H1 (cell line): ENCODE measurements at regions not wholly inside any gene's neighbourhood (a gene's known extent, or its start where the extent isn't known, plus 50 kb on each side); places are given as distances from the start of the nearest gene placed in this dataset.
A peak's percentile ranks its signal among the peaks of the same experiment; 100 is the strongest.

Experiments used
- CTCF ChIA-PET: fragments of 300-600 bp; sonication (Branson Sonifier 250); formaldehyde crosslinking; loops from one replicate; lab custom pipeline; 2021; ENCODE audit not compliant: partially characterized antibody; lab: Charles Lee
- POLR2A ChIA-PET: fragments of 300-600 bp; sonication (Branson Sonifier 250); formaldehyde crosslinking; loops from one replicate; lab custom pipeline; 2021; ENCODE audit warnings: inconsistent platforms; ENCODE audit not compliant: partially characterized antibody; lab: Charles Lee
- DNase-seq, 2 experiments: peaks; one replicate each; pipeline versions ENCODE4 v3.0.0 to v3.0.0-alpha.2; 2010 to 2022; ENCODE audit warnings: low spot score in 2 of 2, low read depth in 1 of 2, mixed read lengths in 1 of 2
- FAIRE-seq: peaks from 2 replicates; lab custom pipeline; 2011; peaks lifted over from hg19 to GRCh38; lab: Jason Lieb, UNC
- H2AFZ ChIP-seq: 2 replicates; pipeline ENCODE4 v1.8.1; 2012; ENCODE audit warnings: low read length, inconsistent platforms
- H2AK5ac ChIP-seq: 2 replicates; pipeline ENCODE4 v1.6.1; 2013; ENCODE audit warnings: low read depth, low read length
- H2BK120ac ChIP-seq: replicated peaks from 2 replicates; pipeline ENCODE3; 2013; ENCODE audit warnings: low read depth, low read length, inconsistent platforms
- H2BK12ac ChIP-seq: 2 replicates; pipeline ENCODE4 v1.6.1; 2013; ENCODE audit warnings: low read depth, low read length
- H2BK15ac ChIP-seq: 2 replicates; pipeline ENCODE4 v1.6.1; 2013; ENCODE audit warnings: low read length
- H2BK20ac ChIP-seq: 2 replicates; pipeline ENCODE4 v1.6.1; 2013; ENCODE audit warnings: low read length
- H2BK5ac ChIP-seq: 2 replicates; pipeline ENCODE4 v1.6.1; 2013; ENCODE audit warnings: low read depth, low read length
- H3K14ac ChIP-seq: 2 replicates; pipeline ENCODE4 v1.6.1; 2013; ENCODE audit warnings: inconsistent platforms; ENCODE audit not compliant: insufficient read length
- H3K18ac ChIP-seq: 2 replicates; pipeline ENCODE4 v1.6.1; 2013; ENCODE audit warnings: low read length; ENCODE audit errors: extremely low read depth
- H3K23ac ChIP-seq: 2 replicates; pipeline ENCODE4 v1.6.1; 2013; ENCODE audit warnings: inconsistent platforms; ENCODE audit not compliant: insufficient read length
- H3K23me2 ChIP-seq: 2 replicates; pipeline ENCODE4 v1.6.1; 2013; ENCODE audit warnings: low read depth, low read length
- H3K27ac ChIP-seq: 2 replicates; pipeline ENCODE4 v1.6.1; 2011; ENCODE audit warnings: low read depth, low read length, inconsistent platforms
- H3K27me3 ChIP-seq, 4 experiments: replicated peaks in 1 of 4; 1 replicate in 1 of 4; 2 replicates in 3 of 4; pipeline versions ENCODE4 v1.6.1 to v1.8.1; 2011 to 2013; ENCODE audit warnings: low read length in 3 of 4, mild to moderate bottlenecking in 3 of 4, inconsistent platforms in 2 of 4, mixed read lengths in 2 of 4, moderate library complexity in 1 of 4; ENCODE audit not compliant: control insufficient read depth in 3 of 4, insufficient read depth in 3 of 4; ENCODE audit errors: extremely low read depth in 1 of 4
- H3K36me3 ChIP-seq, 4 experiments: 2 replicates each; pipeline versions ENCODE4 v1.6.1 to v1.8.1; 2011 to 2013; ENCODE audit warnings: mild to moderate bottlenecking in 4 of 4, low read length in 3 of 4, moderate library complexity in 2 of 4, control low read depth in 1 of 4, inconsistent platforms in 1 of 4; ENCODE audit not compliant: insufficient read depth in 4 of 4, control insufficient read depth in 2 of 4
- H3K4ac ChIP-seq: replicated peaks from 2 replicates; pipeline ENCODE3; 2013; ENCODE audit warnings: low read length, low read depth, mixed read lengths, inconsistent platforms; ENCODE audit not compliant: insufficient read length
- H3K4me1 ChIP-seq, 4 experiments: replicated peaks in 1 of 4; 1 replicate in 1 of 4; 2 replicates in 3 of 4; pipeline versions ENCODE4 v1.6.1 to v1.8.1; 2011 to 2013; ENCODE audit warnings: low read length in 3 of 4, inconsistent platforms in 2 of 4, mixed read lengths in 1 of 4; ENCODE audit not compliant: insufficient read depth in 4 of 4, control insufficient read depth in 3 of 4
- H3K4me2 ChIP-seq, 2 experiments: 2 replicates each; pipeline versions ENCODE4 v1.6.1 to v1.8.1; 2011 to 2013; ENCODE audit warnings: low read depth in 2 of 2, low read length in 2 of 2, control low read depth in 1 of 2, inconsistent platforms in 1 of 2, mild to moderate bottlenecking in 1 of 2; ENCODE audit not compliant: insufficient read depth in 1 of 2
- H3K4me3 ChIP-seq, 4 experiments: fragments of 200-600, 300-600 bp in 1 of 4; sonication (generic), shearing (Covaris generic), sonication (Bioruptor Twin) in 1 of 4; 2 replicates each; pipeline versions ENCODE4 v1.5.1 to v1.8.1; 2011 to 2016; ENCODE audit warnings: low read length in 4 of 4, low read depth in 3 of 4, control low read depth in 2 of 4, inconsistent platforms in 2 of 4, mild to moderate bottlenecking in 2 of 4, mixed read lengths in 1 of 4, moderate library complexity in 1 of 4; ENCODE audit not compliant: insufficient read depth in 2 of 4; ENCODE audit errors: extremely low read depth in 1 of 4
- H3K56ac ChIP-seq: replicated peaks from 2 replicates; pipeline ENCODE3; 2013; ENCODE audit warnings: low read depth, mild to moderate bottlenecking, mixed read lengths, low read length, inconsistent platforms; ENCODE audit not compliant: insufficient read length
- H3K79me1 ChIP-seq: 2 replicates; pipeline ENCODE4 v1.6.1; 2013; ENCODE audit warnings: low read depth, low read length, control low read depth
- H3K79me2 ChIP-seq, 2 experiments: 2 replicates each; pipeline versions ENCODE4 v1.6.1 to v1.8.1; 2012 to 2013; ENCODE audit warnings: low read length in 2 of 2, mild to moderate bottlenecking in 2 of 2, inconsistent platforms in 1 of 2; ENCODE audit not compliant: insufficient read depth in 2 of 2, control insufficient read depth in 1 of 2
- H3K9ac ChIP-seq, 4 experiments: replicated peaks in 1 of 4; 1 replicate in 1 of 4; 2 replicates in 3 of 4; pipeline versions ENCODE4 v1.6.1 to v1.8.1; 2011 to 2013; ENCODE audit warnings: low read depth in 3 of 4, low read length in 3 of 4, control low read depth in 2 of 4, mild to moderate bottlenecking in 2 of 4, moderate library complexity in 2 of 4, inconsistent platforms in 1 of 4; ENCODE audit errors: extremely low read depth in 1 of 4
- H3K9me3 ChIP-seq, 2 experiments: 2 replicates each; pipeline versions ENCODE4 v1.6.1 to v1.8.1; 2012 to 2013; ENCODE audit warnings: mild to moderate bottlenecking in 2 of 2, moderate library complexity in 2 of 2, control low read depth in 1 of 2, inconsistent platforms in 1 of 2, low read depth in 1 of 2, low read length in 1 of 2, mixed read lengths in 1 of 2; ENCODE audit not compliant: insufficient read depth in 2 of 2
- H4K20me1 ChIP-seq, 2 experiments: replicated peaks in 1 of 2; 2 replicates each; pipeline versions ENCODE3 to v1.8.1; 2011 to 2013; ENCODE audit warnings: inconsistent platforms in 2 of 2, low read length in 2 of 2, mild to moderate bottlenecking in 1 of 2; ENCODE audit not compliant: insufficient read depth in 2 of 2, control insufficient read depth in 1 of 2
- H4K5ac ChIP-seq: 2 replicates; pipeline ENCODE4 v1.6.1; 2013; ENCODE audit warnings: low read length, low read depth, mixed read lengths, inconsistent platforms; ENCODE audit not compliant: insufficient read length
- H4K8ac ChIP-seq: 2 replicates; pipeline ENCODE4 v1.8.0; 2013; ENCODE audit warnings: mild to moderate bottlenecking, moderate library complexity, low read length, inconsistent platforms; ENCODE audit not compliant: insufficient read depth; ENCODE audit errors: extremely low read depth
- H4K91ac ChIP-seq: replicated peaks from 2 replicates; pipeline ENCODE3; 2013; ENCODE audit warnings: low read length, mixed read lengths, inconsistent platforms; ENCODE audit not compliant: insufficient read length
- MAFK ChIP-seq: IDR thresholded peaks from 2 replicates; pipeline ENCODE4 v1.6.1; 2012; ENCODE audit warnings: low read depth, mild to moderate bottlenecking, improper control_type of control experiment, low read length
- TCF12 ChIP-seq: IDR thresholded peaks from 2 replicates; pipeline ENCODE4 v1.6.1; 2011; ENCODE audit warnings: low read depth, mild to moderate bottlenecking, low read length
- WGBS, 2 experiments: shearing (Covaris generic) in 1 of 2; methylation state at CpG; one replicate each; pipeline versions ENCODE4 v1.1.6 to v1.1.7; 2013 to 2015; ENCODE audit warnings: low lambda C conversion rate in 2 of 2, mixed read lengths in 2 of 2, inconsistent platforms in 1 of 2, low coverage in 1 of 2, missing lambda C conversion rate in 1 of 2; ENCODE audit not compliant: insufficient replicate concordance in 2 of 2, insufficient coverage in 1 of 2, insufficient read length in 1 of 2; ENCODE audit errors: extremely low coverage in 1 of 2, missing lambda C conversion rate in 1 of 2; 5-methylcytosine and 5-hydroxymethylcytosine counted together

- Histone ChIP-seq H3K36me3 (no peaks in the 10 kb centered on the region), H2AFZ (peak overlapping the region; percentile 61; the same call in 1 of the 2 replicates), H4K5ac (peak overlapping the region; percentile 67), H2BK5ac (no peak overlapping the region), H3K14ac (no peak overlapping the region), H3K18ac (no peak overlapping the region), H3K4me3 (peak overlapping the region in 1 of 4 experiments; percentile 17; a peak in 1 of 8 replicates), H3K4ac (no peak overlapping the region), H3K9me3 (no peaks in the 10 kb centered on the region), H3K27me3 (no peaks in the 10 kb centered on the region), H4K91ac (no peak overlapping the region), H3K4me1 (peaks cover 1 to 39% (median 16%) of the 10 kb centered on the region in 4 experiments; a peak in 5 of 7 replicates), H3K23ac (no peak overlapping the region), H2BK15ac (no peak overlapping the region), H3K56ac (no peak overlapping the region), H3K79me2 (no peaks in the 10 kb centered on the region), H2AK5ac (no peak overlapping the region), H3K23me2 (no peaks in the 10 kb centered on the region), H3K79me1 (no peaks in the 10 kb centered on the region), H2BK120ac (no peak overlapping the region), H3K4me2 (peak overlapping the region; percentile 33 to 58; a peak in 2 of 4 replicates), H3K27ac (no peak overlapping the region), H4K20me1 (no peaks in the 10 kb centered on the region), H2BK20ac (no peak overlapping the region), H3K9ac (no peak overlapping the region), H2BK12ac (no peak overlapping the region), H4K8ac (no peak overlapping the region)
- POLR2A ChIA-PET: no interaction called here
- CTCF ChIA-PET: no interaction called here
- 67% methylated on average over 2 of the region's 2 CpGs; no CpG with 5 or more reads in 1 of the 2 experiments for WGBS, 2 experiments
- TF ChIP-seq TCF12 (no peak), MAFK (0 out of 2 replicates have a peak, but pooled peaks have one; percentile 9)
- no peak for DNase-seq
- peak; percentile 65 for FAIRE-seq
These were observed 251.8 kb downstream of the MEIS1 start for GRCh38 chr2:66686755-66687154.
